ENCODE measurements at regions not wholly inside any gene's neighbourhood (a gene's known extent, or its start where the extent isn't known, plus 50 kb on each side); places are given as distances from the start of the nearest gene placed in this dataset.

DNA sequence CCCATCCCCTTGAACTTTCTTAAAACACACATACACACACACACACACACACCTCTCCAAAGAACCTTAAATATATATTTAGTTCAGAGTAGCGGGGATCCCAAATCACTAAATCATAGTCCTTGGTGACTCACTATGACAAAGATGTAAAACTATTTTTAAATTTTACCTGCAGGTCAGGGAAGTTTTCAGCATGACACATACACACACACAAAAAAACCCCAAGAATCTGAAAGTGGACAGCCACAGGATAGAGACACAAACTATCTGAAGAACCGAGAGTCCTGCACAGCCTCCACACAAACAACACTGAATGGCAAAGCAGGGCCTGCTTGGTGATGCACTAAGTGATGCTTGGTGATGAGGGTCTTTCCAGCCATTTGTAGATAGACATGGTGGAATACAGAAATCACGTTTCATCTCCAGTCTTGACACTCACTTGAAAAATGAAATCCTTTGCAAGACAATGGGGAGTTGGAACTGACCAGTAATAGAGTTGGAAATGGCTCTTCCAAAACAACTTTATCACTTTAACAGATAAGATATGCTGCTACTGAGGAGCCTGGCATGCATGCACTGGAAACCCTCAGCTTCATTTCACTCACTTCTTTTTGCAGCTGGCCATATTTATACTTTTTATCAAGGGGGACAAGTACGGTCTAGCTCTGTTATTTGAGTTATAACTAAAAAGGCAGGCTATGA is 307.3 kb downstream of the RAPGEF2 start:
- no peak overlapping the region for H3K4me2 ChIP-seq (ENCODE audit: low read length)
- H3K36me3 ChIP-seq (replicated peaks; ENCODE audit: low read depth, low read length): no peaks in the 10 kb centered on the region
- H3K27ac ChIP-seq (ENCODE audit: low read length): no peak overlapping the region
- no peaks in the 10 kb centered on the region for H3K4me1 ChIP-seq (ENCODE audit: low read length)
- H3K79me2 ChIP-seq (ENCODE audit: low read length): no peaks in the 10 kb centered on the region
- TF ChIP-seq CTCF (IDR thresholded peaks at IDR 0.05; ENCODE audit: low read depth, low read length) (no peak), EZH2phosphoT487 (IDR thresholded peaks at IDR 0.05; ENCODE audit: low read depth) (no peak)
- H3K27me3 ChIP-seq (ENCODE audit: low read depth, low read length): no peaks in the 10 kb centered on the region
- H3K9me3 ChIP-seq (ENCODE audit: insufficient read depth, low read length): no peaks in the 10 kb centered on the region; the same call in 1 of the 2 replicates
- no peak overlapping the region for H2AFZ ChIP-seq (ENCODE audit: low read depth, low read length)
- H3K9ac ChIP-seq (ENCODE audit: low read length): no peak overlapping the region
- no peak overlapping the region for H3K4me3 ChIP-seq (ENCODE audit: low read length)
- no peaks in the 10 kb centered on the region for H4K20me1 ChIP-seq (ENCODE audit: insufficient read depth, low read length)

DNA sequence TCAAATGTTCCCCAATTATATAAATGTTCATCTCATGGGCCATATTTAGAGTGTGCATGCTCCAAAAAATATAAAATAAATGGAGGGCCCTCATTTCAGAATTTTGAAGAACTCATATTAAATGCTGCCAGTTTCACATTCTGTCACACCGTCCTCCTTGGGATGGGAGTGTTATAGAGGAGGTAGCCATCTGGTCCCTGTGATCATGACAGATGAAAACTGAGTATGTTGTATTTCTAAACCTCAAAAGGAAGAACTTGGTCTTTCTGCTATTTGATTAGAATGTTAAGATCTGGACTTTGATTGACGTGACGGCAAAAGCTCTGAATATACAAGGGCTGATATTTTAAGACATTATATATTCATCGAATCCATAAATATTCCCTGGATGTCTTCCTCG is 308.0 kb downstream of the RAPGEF2 start:
- H3K4me2 ChIP-seq (ENCODE audit: low read length): no peak overlapping the region
- no peak overlapping the region for H3K27ac ChIP-seq (ENCODE audit: low read length)
- H3K27me3 ChIP-seq (ENCODE audit: low read depth, low read length): no peaks in the 10 kb centered on the region

GRCh38 chr4:159413306-159413943 is 310.5 kb downstream of the RAPGEF2 start:
- H3K9me3 ChIP-seq (ENCODE audit: insufficient read depth, low read length): peaks cover 3% of the 10 kb centered on the region; the same call in 1 of the 2 replicates
- H3K27me3 ChIP-seq (ENCODE audit: low read depth, low read length): no peaks in the 10 kb centered on the region
- H2AFZ ChIP-seq (ENCODE audit: low read depth, low read length): no peak overlapping the region
- no peak overlapping the region for H3K4me2 ChIP-seq (ENCODE audit: low read length)
- H3K9ac ChIP-seq (ENCODE audit: low read length): no peak overlapping the region
- H3K4me3 ChIP-seq (ENCODE audit: low read length): no peak overlapping the region
- H3K36me3 ChIP-seq (replicated peaks; ENCODE audit: low read depth, low read length): no peaks in the 10 kb centered on the region
- no peaks in the 10 kb centered on the region for H4K20me1 ChIP-seq (ENCODE audit: insufficient read depth, low read length)
- H3K27ac ChIP-seq (ENCODE audit: low read length): no peak overlapping the region
- H3K79me2 ChIP-seq (ENCODE audit: low read length): no peaks in the 10 kb centered on the region
- TF ChIP-seq CTCF (IDR thresholded peaks at IDR 0.05; ENCODE audit: low read depth, low read length): no peak
- TF ChIP-seq EZH2phosphoT487 (IDR thresholded peaks at IDR 0.05; ENCODE audit: low read depth): no peak
- H3K4me1 ChIP-seq (ENCODE audit: low read length): no peaks in the 10 kb centered on the region

More for the DNA sequence above, 308.0 kb downstream of the RAPGEF2 start:
- Histone ChIP-seq H3K79me2 (ENCODE audit: low read length) (no peaks in the 10 kb centered on the region), H3K4me3 (ENCODE audit: low read length) (no peak overlapping the region), H3K4me1 (ENCODE audit: low read length) (no peaks in the 10 kb centered on the region), H3K9ac (ENCODE audit: low read length) (no peak overlapping the region), H2AFZ (ENCODE audit: low read depth, low read length) (no peak overlapping the region), H3K36me3 (replicated peaks; ENCODE audit: low read depth, low read length) (no peaks in the 10 kb centered on the region), H3K9me3 (ENCODE audit: insufficient read depth, low read length) (no peaks in the 10 kb centered on the region; the same call in 1 of the 2 replicates), H4K20me1 (ENCODE audit: insufficient read depth, low read length) (no peaks in the 10 kb centered on the region)
- TF ChIP-seq CTCF (IDR thresholded peaks at IDR 0.05; ENCODE audit: low read depth, low read length) (no peak), EZH2phosphoT487 (IDR thresholded peaks at IDR 0.05; ENCODE audit: low read depth) (no peak)

DNA sequence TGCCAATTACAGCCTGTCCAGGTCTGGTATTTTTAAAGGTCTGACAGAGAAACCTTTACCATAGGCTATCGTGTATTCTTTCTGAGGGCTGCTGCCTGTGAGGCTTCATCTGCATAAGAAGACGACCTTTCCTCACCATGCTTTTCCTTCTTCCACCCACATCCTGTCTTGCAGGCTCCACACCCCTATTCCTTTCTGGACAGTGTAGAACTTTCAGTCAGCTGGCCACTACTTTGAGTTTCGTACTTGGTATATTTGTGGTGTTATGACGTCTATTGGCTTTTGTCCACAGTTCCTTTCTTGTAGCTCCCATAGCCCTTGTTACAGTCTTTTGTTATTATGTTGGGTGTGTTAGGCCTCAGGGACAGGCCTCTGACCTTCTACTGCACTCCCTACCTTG is 311.4 kb downstream of the RAPGEF2 start:
- no peaks in the 10 kb centered on the region for H4K20me1 ChIP-seq (ENCODE audit: insufficient read depth, low read length)
- H3K4me2 ChIP-seq (ENCODE audit: low read length): no peak overlapping the region
- TF ChIP-seq CTCF (IDR thresholded peaks at IDR 0.05; ENCODE audit: low read depth, low read length) (no peak), EZH2phosphoT487 (IDR thresholded peaks at IDR 0.05; ENCODE audit: low read depth) (no peak)
- H2AFZ ChIP-seq (ENCODE audit: low read depth, low read length): no peak overlapping the region
- H3K36me3 ChIP-seq (replicated peaks; ENCODE audit: low read depth, low read length): no peaks in the 10 kb centered on the region
- H3K27me3 ChIP-seq (ENCODE audit: low read depth, low read length): no peaks in the 10 kb centered on the region
- no peak overlapping the region for H3K27ac ChIP-seq (ENCODE audit: low read length)
- H3K9me3 ChIP-seq (ENCODE audit: insufficient read depth, low read length): peaks cover 9% of the 10 kb centered on the region; the same call in 1 of the 2 replicates
- H3K79me2 ChIP-seq (ENCODE audit: low read length): no peaks in the 10 kb centered on the region
- no peak overlapping the region for H3K4me3 ChIP-seq (ENCODE audit: low read length)
- no peak overlapping the region for H3K9ac ChIP-seq (ENCODE audit: low read length)
- no peaks in the 10 kb centered on the region for H3K4me1 ChIP-seq (ENCODE audit: low read length)

Measured in OCI-LY3 (cell line).